ENCODE measurements at regions not wholly inside any gene's neighbourhood (a gene's known extent, or its start where the extent isn't known, plus 50 kb on each side); places are given as distances from the start of the nearest gene placed in this dataset.

DNA sequence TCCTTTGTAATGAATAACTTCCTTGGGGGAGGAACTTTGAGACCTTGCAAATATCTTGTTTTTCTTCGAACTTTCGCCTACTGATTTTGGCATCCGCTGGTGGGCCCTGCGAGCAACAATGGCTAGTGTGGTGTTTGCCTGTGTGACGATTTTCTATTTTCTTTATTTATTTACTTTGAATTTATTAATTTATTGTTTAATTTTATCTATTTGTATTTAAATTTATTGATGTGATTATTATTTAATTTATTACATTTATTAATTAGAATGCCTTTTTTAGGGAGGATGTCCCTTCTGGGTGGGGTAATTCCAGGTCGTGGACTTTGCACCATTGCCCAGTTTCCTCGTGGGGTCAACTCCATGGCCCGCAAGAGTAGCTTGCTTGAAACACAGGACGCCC is 149.7 kb downstream of the ZNF664 start:
- Histone ChIP-seq H3K79me2 (replicated peaks; ENCODE audit: insufficient read depth, low read length) (no peaks in the 10 kb centered on the region), H3K9me2 (ENCODE audit: insufficient read depth, low read length) (no peaks in the 10 kb centered on the region), H3K4me2 (ENCODE audit: low read length) (no peak overlapping the region), H3K4me3 (ENCODE audit: low read length) (no peak overlapping the region), H3F3A (ENCODE audit: insufficient read depth, low read length, poor library complexity, severe bottlenecking) (no peaks in the 10 kb centered on the region), H4K20me1 (ENCODE audit: insufficient read depth) (no peaks in the 10 kb centered on the region), H3K27me3 (ENCODE audit: insufficient read depth, low read depth, low read length) (no peaks in the 10 kb centered on the region), H3K36me3 (ENCODE audit: insufficient read depth, low read length) (no peaks in the 10 kb centered on the region), H3K9ac (ENCODE audit: low read length) (no peak overlapping the region), H3K9me3 (ENCODE audit: low read length) (no peaks in the 10 kb centered on the region), H2AFZ (ENCODE audit: low read depth, low read length) (no peak overlapping the region), H3K27ac (ENCODE audit: low read length) (no peak overlapping the region)
- TF ChIP-seq SMC3 (conservative IDR thresholded peaks at IDR 0.05; ENCODE audit: poor library complexity) (no peak), TAF1 (IDR thresholded peaks at IDR 0.05; ENCODE audit: low read depth) (no peak), REST (IDR thresholded peaks at IDR 0.05; ENCODE audit: borderline replicate concordance) (no peak), POLR2AphosphoS5 (IDR thresholded peaks at IDR 0.05) (no peak), MXI1 (conservative IDR thresholded peaks at IDR 0.05; ENCODE audit: poor library complexity, severe bottlenecking) (no peak), EP300 (conservative IDR thresholded peaks at IDR 0.05; ENCODE audit: poor library complexity, severe bottlenecking) (no peak), EZH2 (IDR thresholded peaks at IDR 0.05; ENCODE audit: borderline replicate concordance, insufficient read depth, low read length, poor library complexity, severe bottlenecking) (no peak), RAD21 (conservative IDR thresholded peaks at IDR 0.05) (no peak)
- TF ChIP-seq, protein P1, sequence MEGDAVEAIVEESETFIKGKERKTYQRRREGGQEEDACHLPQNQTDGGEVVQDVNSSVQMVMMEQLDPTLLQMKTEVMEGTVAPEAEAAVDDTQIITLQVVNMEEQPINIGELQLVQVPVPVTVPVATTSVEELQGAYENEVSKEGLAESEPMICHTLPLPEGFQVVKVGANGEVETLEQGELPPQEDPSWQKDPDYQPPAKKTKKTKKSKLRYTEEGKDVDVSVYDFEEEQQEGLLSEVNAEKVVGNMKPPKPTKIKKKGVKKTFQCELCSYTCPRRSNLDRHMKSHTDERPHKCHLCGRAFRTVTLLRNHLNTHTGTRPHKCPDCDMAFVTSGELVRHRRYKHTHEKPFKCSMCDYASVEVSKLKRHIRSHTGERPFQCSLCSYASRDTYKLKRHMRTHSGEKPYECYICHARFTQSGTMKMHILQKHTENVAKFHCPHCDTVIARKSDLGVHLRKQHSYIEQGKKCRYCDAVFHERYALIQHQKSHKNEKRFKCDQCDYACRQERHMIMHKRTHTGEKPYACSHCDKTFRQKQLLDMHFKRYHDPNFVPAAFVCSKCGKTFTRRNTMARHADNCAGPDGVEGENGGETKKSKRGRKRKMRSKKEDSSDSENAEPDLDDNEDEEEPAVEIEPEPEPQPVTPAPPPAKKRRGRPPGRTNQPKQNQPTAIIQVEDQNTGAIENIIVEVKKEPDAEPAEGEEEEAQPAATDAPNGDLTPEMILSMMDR (IDR thresholded peaks at IDR 0.05; ENCODE audit: poor library complexity, severe bottlenecking) = no peak

- no peak overlapping the region for H3K9ac ChIP-seq (ENCODE audit: low read length)
- no peaks in the 10 kb centered on the region for H3K9me3 ChIP-seq (ENCODE audit: low read length)
- H3K27me3 ChIP-seq (ENCODE audit: insufficient read depth, low read depth, low read length) = no peaks in the 10 kb centered on the region
- H3F3A ChIP-seq (ENCODE audit: insufficient read depth, low read length, poor library complexity, severe bottlenecking) = no peaks in the 10 kb centered on the region
- no peaks in the 10 kb centered on the region for H3K9me2 ChIP-seq (ENCODE audit: insufficient read depth, low read length)
- no peak overlapping the region for H2AFZ ChIP-seq (ENCODE audit: low read depth, low read length)
- H3K4me2 ChIP-seq (ENCODE audit: low read length) = no peak overlapping the region
- no peaks in the 10 kb centered on the region for H3K36me3 ChIP-seq (ENCODE audit: insufficient read depth, low read length)
- no peak overlapping the region for H3K27ac ChIP-seq (ENCODE audit: low read length)
- TF ChIP-seq RAD21 (conservative IDR thresholded peaks at IDR 0.05) (no peak), REST (IDR thresholded peaks at IDR 0.05; ENCODE audit: borderline replicate concordance) (no peak), SMC3 (conservative IDR thresholded peaks at IDR 0.05; ENCODE audit: poor library complexity) (no peak), POLR2AphosphoS5 (IDR thresholded peaks at IDR 0.05) (no peak), EP300 (conservative IDR thresholded peaks at IDR 0.05; ENCODE audit: poor library complexity, severe bottlenecking) (no peak), EZH2 (IDR thresholded peaks at IDR 0.05; ENCODE audit: borderline replicate concordance, insufficient read depth, low read length, poor library complexity, severe bottlenecking) (no peak), TAF1 (IDR thresholded peaks at IDR 0.05; ENCODE audit: low read depth) (no peak), MXI1 (conservative IDR thresholded peaks at IDR 0.05; ENCODE audit: poor library complexity, severe bottlenecking) (no peak)
- TF ChIP-seq, protein P1 (IDR thresholded peaks at IDR 0.05; ENCODE audit: poor library complexity, severe bottlenecking) = no peak
- H3K79me2 ChIP-seq (replicated peaks; ENCODE audit: insufficient read depth, low read length) = no peaks in the 10 kb centered on the region
- H4K20me1 ChIP-seq (ENCODE audit: insufficient read depth) = no peaks in the 10 kb centered on the region
- no peak overlapping the region for H3K4me3 ChIP-seq (ENCODE audit: low read length)
Observed at GRCh38 chr12:124123296-124124000, 150.4 kb downstream of the ZNF664 start.

Data from neural cell (in vitro differentiated cells).